ENCODE measurements at regions not wholly inside any gene's neighbourhood (a gene's known extent, or its start where the extent isn't known, plus 50 kb on each side); places are given as distances from the start of the nearest gene placed in this dataset.

- no peaks in the 10 kb centered on the region for H3K36me3 ChIP-seq
- H4K20me1 ChIP-seq, result no peaks in the 10 kb centered on the region; a peak in 1 of 22 replicates
- no peak for TF ChIP-seq Cebpa-rat (IDR thresholded peaks at IDR 0.05)
- H3K9me3 ChIP-seq (replicated peaks in 1 of 11), result no peaks in the 10 kb centered on the region
- H3K4me2 ChIP-seq, result no peak overlapping the region
- no peak overlapping the region for H3K4me3 ChIP-seq
- no peaks in the 10 kb centered on the region for H3K27me3 ChIP-seq
- H3K4me1 ChIP-seq, result no peaks in the 10 kb centered on the region
- no peak overlapping the region for H3K9ac ChIP-seq
- H3K27ac ChIP-seq, result no peak overlapping the region
Measured at GRCh38 chr16:86079255-86079885, 180.4 kb downstream of the IRF8 start.

DNA sequence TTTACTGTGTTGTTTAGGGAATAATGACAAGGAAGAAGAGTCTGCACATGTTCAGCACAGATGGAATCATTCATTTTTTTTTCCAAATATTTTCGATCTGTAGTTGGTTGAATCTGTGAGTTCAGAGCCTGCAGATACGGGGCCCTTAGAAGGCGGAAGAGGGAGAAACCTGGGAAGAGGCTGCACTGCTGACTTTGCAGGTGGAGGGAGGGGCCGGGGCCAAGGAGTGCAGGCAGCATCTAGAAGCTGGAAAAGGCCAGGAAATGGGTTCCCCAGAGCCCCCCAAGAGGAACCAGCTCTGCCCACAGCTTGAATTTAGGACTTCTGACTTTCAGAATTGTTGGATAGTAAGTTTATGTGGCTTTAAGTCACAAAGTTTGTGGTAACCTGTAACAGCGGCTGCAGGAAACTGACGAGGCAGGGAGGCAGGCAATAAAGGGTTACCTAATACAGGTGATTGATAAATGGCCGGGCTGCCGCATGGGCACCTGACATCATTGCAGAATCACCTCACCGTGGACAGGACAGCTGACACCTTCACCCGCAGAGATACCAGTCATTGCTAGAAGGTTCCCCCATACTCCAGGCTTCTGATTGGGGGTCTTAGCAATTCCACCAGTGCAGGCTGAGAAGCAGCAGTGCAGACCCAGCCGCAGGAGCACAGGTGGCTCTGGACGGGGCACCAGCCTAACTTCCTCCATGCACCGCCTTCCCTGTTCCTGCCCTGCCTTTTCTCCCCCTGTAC is 181.3 kb downstream of the IRF8 start:
- no peaks in the 10 kb centered on the region for H3K36me3 ChIP-seq
- no peak for TF ChIP-seq Cebpa-rat (IDR thresholded peaks at IDR 0.05)
- no peak overlapping the region for H3K9ac ChIP-seq
- no peaks in the 10 kb centered on the region for H3K9me3 ChIP-seq (replicated peaks in 1 of 11)
- no peak overlapping the region for H3K4me3 ChIP-seq
- peaks cover 0 to 4% (median 1%) of the 10 kb centered on the region in 10 experiments; a peak in 8 of 20 replicates for H3K4me1 ChIP-seq
- no peak overlapping the region for H3K4me2 ChIP-seq
- no peaks in the 10 kb centered on the region for H3K27me3 ChIP-seq
- no peak overlapping the region for H3K27ac ChIP-seq
- no peaks in the 10 kb centered on the region for H4K20me1 ChIP-seq

DNA sequence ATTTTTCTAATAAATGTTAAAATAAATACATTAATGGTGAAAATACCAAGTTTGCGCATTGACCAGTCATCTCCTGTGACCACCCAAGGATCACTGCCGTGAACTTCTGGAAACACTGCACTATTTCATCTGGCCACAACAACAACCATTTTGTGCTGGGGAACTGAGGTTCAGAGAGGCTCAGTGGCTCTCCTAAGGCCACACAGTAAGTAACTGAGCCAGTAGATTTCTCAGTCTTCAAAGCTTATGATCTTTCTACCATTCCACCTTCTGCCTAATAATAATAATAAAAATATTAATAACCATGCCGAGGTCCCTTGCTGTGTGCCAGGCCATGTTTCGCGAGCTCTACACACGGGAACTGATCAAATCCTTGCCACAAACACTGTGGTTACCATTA is 182.0 kb downstream of the IRF8 start:
- no peaks in the 10 kb centered on the region for H4K20me1 ChIP-seq
- H3K4me2 ChIP-seq, result no peak overlapping the region
- no peak overlapping the region for H3K4me3 ChIP-seq
- no peak for TF ChIP-seq Cebpa-rat (IDR thresholded peaks at IDR 0.05)
- no peak overlapping the region for H3K27ac ChIP-seq
- no peaks in the 10 kb centered on the region for H3K36me3 ChIP-seq
- no peak overlapping the region for H3K9ac ChIP-seq
- H3K4me1 ChIP-seq, result peaks cover 4 to 11% (median 8%) of the 10 kb centered on the region in 10 experiments; a peak in 19 of 20 replicates
- no peaks in the 10 kb centered on the region for H3K9me3 ChIP-seq (replicated peaks in 1 of 11)
- H3K27me3 ChIP-seq, result no peaks in the 10 kb centered on the region

- Histone ChIP-seq H3K9ac (no peak overlapping the region), H3K36me3 (no peaks in the 10 kb centered on the region), H3K9me3 (replicated peaks in 1 of 11) (no peaks in the 10 kb centered on the region), H3K27ac (no peak overlapping the region), H3K27me3 (no peaks in the 10 kb centered on the region), H3K4me1 (peaks cover 12 to 21% (median 16%) of the 10 kb centered on the region in 10 experiments), H4K20me1 (no peaks in the 10 kb centered on the region), H3K4me2 (no peak overlapping the region), H3K4me3 (no peak overlapping the region)
- no peak for TF ChIP-seq Cebpa-rat (IDR thresholded peaks at IDR 0.05)
Measured at GRCh38 chr16:86082418-86083030, 183.6 kb downstream of the IRF8 start.

DNA sequence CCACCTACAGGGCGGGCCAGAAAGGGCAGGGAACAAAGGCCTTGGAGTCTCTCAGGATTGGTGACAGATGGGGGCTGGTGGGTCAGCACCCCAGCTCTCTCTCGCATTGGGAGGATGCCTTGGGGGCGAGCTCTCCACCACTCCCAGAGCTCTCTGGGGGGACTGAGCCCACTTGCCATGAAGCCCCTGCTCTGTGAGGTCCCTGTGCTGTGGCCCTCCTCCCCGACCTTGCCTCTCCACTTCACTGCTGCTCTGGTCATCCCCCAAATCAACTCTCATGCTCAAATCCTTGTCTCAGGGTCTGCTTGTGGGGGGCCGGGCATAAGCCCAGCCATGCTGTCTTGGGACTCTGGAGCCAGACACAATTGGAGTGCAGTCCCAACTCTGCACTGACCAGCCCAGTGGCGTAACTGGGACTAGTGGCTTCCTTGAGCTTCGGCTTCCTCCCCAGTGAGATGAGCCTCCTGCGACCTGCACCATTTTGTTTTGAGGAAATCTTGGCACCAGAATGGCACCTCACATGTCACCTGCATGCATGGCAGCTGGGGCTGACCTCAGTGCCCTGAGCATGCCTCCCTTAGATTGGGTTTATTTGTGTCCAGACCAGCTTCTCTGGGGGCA is 184.5 kb downstream of the IRF8 start:
- TF ChIP-seq Cebpa-rat (IDR thresholded peaks at IDR 0.05), result no peak
- Histone ChIP-seq H3K27ac (no peak overlapping the region), H4K20me1 (no peaks in the 10 kb centered on the region), H3K4me3 (no peak overlapping the region), H3K36me3 (no peaks in the 10 kb centered on the region), H3K4me1 (peaks cover 12 to 21% (median 16%) of the 10 kb centered on the region in 10 experiments), H3K4me2 (no peak overlapping the region), H3K27me3 (no peaks in the 10 kb centered on the region), H3K9ac (no peak overlapping the region), H3K9me3 (replicated peaks in 1 of 11) (no peaks in the 10 kb centered on the region)

DNA sequence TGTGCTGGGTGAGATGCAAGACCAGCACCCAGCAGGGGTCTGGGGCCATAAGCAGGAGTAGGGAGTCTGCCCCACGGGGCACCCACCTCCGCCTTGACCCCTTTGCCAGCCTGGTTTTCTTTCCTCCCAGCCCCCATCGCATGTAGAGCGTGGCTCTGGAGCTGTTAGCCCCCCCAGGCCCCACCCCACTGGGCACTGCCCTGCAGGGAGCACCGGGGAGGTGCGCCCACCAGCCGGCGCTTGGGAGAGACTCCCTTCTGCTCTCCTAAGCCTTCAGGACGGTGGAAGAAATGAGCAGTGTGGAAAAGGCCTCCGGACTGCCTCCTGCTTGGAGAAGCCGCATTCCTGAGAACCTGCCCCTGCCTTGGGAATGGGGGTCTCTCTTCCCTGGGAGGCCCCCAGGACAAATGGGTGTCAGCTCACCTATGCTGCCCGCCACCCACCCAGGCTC is 186.2 kb downstream of the IRF8 start:
- Histone ChIP-seq H3K9ac (no peak overlapping the region), H3K27ac (no peak overlapping the region), H3K4me1 (peaks cover 19 to 36% (median 29%) of the 10 kb centered on the region in 10 experiments), H3K4me2 (peak overlapping the region in 8 of 11 experiments; percentile 25 to 66 (median 45); a peak in 11 of 22 replicates), H4K20me1 (no peaks in the 10 kb centered on the region), H3K4me3 (no peak overlapping the region), H3K27me3 (no peaks in the 10 kb centered on the region), H3K9me3 (replicated peaks in 1 of 11) (no peaks in the 10 kb centered on the region), H3K36me3 (no peaks in the 10 kb centered on the region)
- no peak for TF ChIP-seq Cebpa-rat (IDR thresholded peaks at IDR 0.05)

GRCh38 chr16:86085795-86086194 is 186.8 kb downstream of the IRF8 start:
- no peak for TF ChIP-seq Cebpa-rat (IDR thresholded peaks at IDR 0.05)
- H3K4me3 ChIP-seq, result no peak overlapping the region
- H3K27ac ChIP-seq, result no peak overlapping the region
- peak overlapping the region; percentile 25 to 66 (median 44); a peak in 20 of 22 replicates for H3K4me2 ChIP-seq
- H3K9me3 ChIP-seq (replicated peaks in 1 of 11), result no peaks in the 10 kb centered on the region
- no peaks in the 10 kb centered on the region for H3K36me3 ChIP-seq
- H3K9ac ChIP-seq, result no peak overlapping the region
- peaks cover 22 to 41% (median 33%) of the 10 kb centered on the region in 10 experiments for H3K4me1 ChIP-seq
- no peaks in the 10 kb centered on the region for H4K20me1 ChIP-seq
- no peaks in the 10 kb centered on the region for H3K27me3 ChIP-seq

- no peaks in the 10 kb centered on the region for H3K27me3 ChIP-seq
- H3K4me2 ChIP-seq, result peak overlapping the region; percentile 19 to 66 (median 36); a peak in 19 of 22 replicates
- no peak overlapping the region for H3K27ac ChIP-seq
- no peak overlapping the region for H3K4me3 ChIP-seq
- H3K36me3 ChIP-seq, result no peaks in the 10 kb centered on the region
- H3K9me3 ChIP-seq (replicated peaks in 1 of 11), result no peaks in the 10 kb centered on the region
- TF ChIP-seq Cebpa-rat (IDR thresholded peaks at IDR 0.05), result no peak
- H3K4me1 ChIP-seq, result peaks cover 22 to 41% (median 33%) of the 10 kb centered on the region in 10 experiments
- no peak overlapping the region for H3K9ac ChIP-seq
- no peaks in the 10 kb centered on the region for H4K20me1 ChIP-seq
Measured at GRCh38 chr16:86086471-86086870, 187.5 kb downstream of the IRF8 start.

All from BLaER1 treated with 17β-estradiol and CSF1 and Interleukin-3, amounts not matched to agents 10 nM and 100 nM (cell line).